Liver (tissue), 8 donors: ENCODE measurements at regions not wholly inside any gene's neighbourhood (a gene's known extent, or its start where the extent isn't known, plus 50 kb on each side); places are given as distances from the start of the nearest gene placed in this dataset.

ENCODE experiments used
- DNase-seq: peaks from one replicate; pipeline ENCODE4 v3.0.0-alpha.2; 2017; ENCODE audit warnings: low spot score
- H3K27ac ChIP-seq, 2 donors: one replicate each; pipeline ENCODE4 v1.7.0; 2013; ENCODE audit warnings: inconsistent platforms in 2 of 2, low read length in 2 of 2, control low read depth in 1 of 2, low read depth in 1 of 2, mild to moderate bottlenecking in 1 of 2
- H3K27me3 ChIP-seq, 4 donors: one replicate each; pipeline versions ENCODE4 v1.6.1 to v1.7.0; 2013; ENCODE audit warnings: low read length in 3 of 4, inconsistent platforms in 1 of 4, mild to moderate bottlenecking in 1 of 4, moderate library complexity in 1 of 4; ENCODE audit not compliant: control insufficient read depth in 4 of 4, insufficient read depth in 4 of 4
- H3K36me3 ChIP-seq, 4 donors: one replicate each; pipeline versions ENCODE4 v1.6.1 to v1.7.0; 2013; ENCODE audit warnings: low read length in 3 of 4, mild to moderate bottlenecking in 3 of 4, low read depth in 1 of 4, moderate library complexity in 1 of 4; ENCODE audit not compliant: control insufficient read depth in 4 of 4, insufficient read depth in 3 of 4
- H3K4me1 ChIP-seq, 4 donors: one replicate each; pipeline versions ENCODE4 v1.6.1 to v1.7.0; 2013; ENCODE audit warnings: low read length in 3 of 4, mild to moderate bottlenecking in 3 of 4, moderate library complexity in 1 of 4; ENCODE audit not compliant: control insufficient read depth in 4 of 4, insufficient read depth in 4 of 4
- H3K4me3 ChIP-seq, 3 donors: one replicate each; pipeline versions ENCODE4 v1.6.1 to v1.7.0; 2013; ENCODE audit warnings: low read length in 3 of 3, control low read depth in 1 of 3, low read depth in 1 of 3, mild to moderate bottlenecking in 1 of 3
- H3K9ac ChIP-seq, 2 donors: one replicate each; pipeline ENCODE4 v1.7.0; 2013; ENCODE audit warnings: low read length in 2 of 2, mild to moderate bottlenecking in 2 of 2, moderate library complexity in 2 of 2, control low read depth in 1 of 2, low read depth in 1 of 2
- H3K9me3 ChIP-seq, 4 donors: one replicate each; pipeline versions ENCODE4 v1.6.1 to v1.7.0; 2013; ENCODE audit warnings: low read length in 3 of 4; ENCODE audit not compliant: control insufficient read depth in 4 of 4
- ATF3 ChIP-seq: IDR thresholded peaks from 2 replicates; pipeline ENCODE4 v1.6.1; 2016; ENCODE audit warnings: antibody characterized with exemption
- CTCF ChIP-seq: fragments of 150-350 bp; IDR thresholded peaks from 2 replicates; pipeline ENCODE4 v1.5.1; 2017; ENCODE audit warnings: improper control_type of control experiment, low read depth, low read length; ENCODE audit not compliant: missing input control
- EGR1 ChIP-seq, 2 donors: IDR thresholded peaks; 2 replicates each; pipeline ENCODE4 v1.6.1; 2016 to 2018; ENCODE audit warnings: antibody characterized with exemption in 2 of 2, low read depth in 2 of 2
- FOXA2 ChIP-seq: IDR thresholded peaks from 2 replicates; pipeline ENCODE4 v1.6.1; 2016; ENCODE audit warnings: antibody characterized with exemption
- HNF4G ChIP-seq: IDR thresholded peaks from 2 replicates; pipeline ENCODE4 v1.6.1; 2016; ENCODE audit warnings: antibody characterized with exemption
- JUND ChIP-seq, 2 donors: IDR thresholded peaks; 2 replicates each; pipeline ENCODE4 v1.6.1; 2016; ENCODE audit warnings: antibody characterized with exemption in 2 of 2
- NR2F2 ChIP-seq: IDR thresholded peaks from 2 replicates; pipeline ENCODE4 v1.6.1; 2016; ENCODE audit warnings: antibody characterized with exemption
- RAD21 ChIP-seq, 2 donors: IDR thresholded peaks; 2 replicates each; pipeline ENCODE4 v1.6.1; 2016; ENCODE audit warnings: antibody characterized with exemption in 2 of 2, mild to moderate bottlenecking in 2 of 2
- REST ChIP-seq: IDR thresholded peaks from 2 replicates; pipeline ENCODE4 v1.6.1; 2016; ENCODE audit warnings: antibody characterized with exemption, mild to moderate bottlenecking
- RXRA ChIP-seq, 2 donors: IDR thresholded peaks; 2 replicates each; pipeline ENCODE4 v1.6.1; 2017 to 2018; ENCODE audit warnings: antibody characterized with exemption in 2 of 2, mild to moderate bottlenecking in 1 of 2
- SP1 ChIP-seq: IDR thresholded peaks from 2 replicates; pipeline ENCODE4 v1.6.1; 2018; ENCODE audit warnings: antibody characterized with exemption, mild to moderate bottlenecking
- TAF1 ChIP-seq: conservative IDR thresholded peaks from 2 replicates; pipeline ENCODE4 v1.6.1; 2016; ENCODE audit warnings: antibody characterized with exemption, mild to moderate bottlenecking
- YY1 ChIP-seq: IDR thresholded peaks from 2 replicates; pipeline ENCODE4 v1.6.1; 2016; ENCODE audit warnings: antibody characterized with exemption, mild to moderate bottlenecking
- ZBTB33 ChIP-seq: IDR thresholded peaks from 2 replicates; pipeline ENCODE4 v1.6.1; 2016; ENCODE audit warnings: antibody characterized with exemption
- whole genome bisulfite sequencing: extraction: QIAGEN DNeasy Blood & Tissue Kit; methylation state at CpG from one replicate; pipeline ENCODE4 v1.1.7; 2013; 5-methylcytosine and 5-hydroxymethylcytosine counted together
- TF ChIP-seq, protein P1 (sequence below): IDR thresholded peaks from 2 replicates; pipeline ENCODE4 v1.6.1; 2016; ENCODE audit warnings: antibody characterized with exemption
- donor health status: healthy.
- donor health status: healthy.
- donor health status: healthy.
- donor health status: healthy.
- donor health status: healthy.

- WGBS: 75% methylated on average over 9 of the region's 9 CpGs
- TF ChIP-seq RAD21 (IDR thresholded peaks at IDR 0.05) (no peak), NR2F2 (no peak), JUND (IDR thresholded peaks at IDR 0.05) (no peak), FOXA2 (no peak), ZBTB33 (no peak), REST (no peak), YY1 (no peak), ATF3 (no peak), EGR1 (IDR thresholded peaks at IDR 0.05; ENCODE audit: low read depth in 2 of 2) (no peak), CTCF (no peak), SP1 (no peak), HNF4G (no peak), TAF1 (no peak), RXRA (IDR thresholded peaks at IDR 0.05) (no peak)
- TF ChIP-seq, protein P1, sequence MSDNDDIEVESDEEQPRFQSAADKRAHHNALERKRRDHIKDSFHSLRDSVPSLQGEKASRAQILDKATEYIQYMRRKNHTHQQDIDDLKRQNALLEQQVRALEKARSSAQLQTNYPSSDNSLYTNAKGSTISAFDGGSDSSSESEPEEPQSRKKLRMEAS: no peak
- no peaks in the 10 kb centered on the region for H3K4me1 ChIP-seq
- H3K4me3 ChIP-seq: no peak overlapping the region
- H3K9me3 ChIP-seq: no peaks in the 10 kb centered on the region
- H3K27ac ChIP-seq: no peak overlapping the region
- no peak for DNase-seq
- no peaks in the 10 kb centered on the region for H3K36me3 ChIP-seq
- H3K27me3 ChIP-seq: peaks cover 0 to 4% (median 0%) of the 10 kb centered on the region in 4 donors
- no peak overlapping the region for H3K9ac ChIP-seq
These were observed 179.3 kb downstream of the BARHL2 start for GRCh38 chr1:90537606-90538362.
